ENCODE measurements at regions not wholly inside any gene's neighbourhood (a gene's known extent, or its start where the extent isn't known, plus 50 kb on each side); places are given as distances from the start of the nearest gene placed in this dataset.

- TF ChIP-seq RAD21 (IDR thresholded peaks at IDR 0.05; ENCODE audit: low read depth): peak; percentile 61
Measured at GRCh38 chr6:58003417-58004167, 686.2 kb downstream of the PRIM2 start.

GRCh38 chr6:58047865-58048264 is 730.4 kb downstream of the PRIM2 start:
- peak; percentile 55 for TF ChIP-seq RAD21 (IDR thresholded peaks at IDR 0.05; ENCODE audit: low read depth)

GRCh38 chr6:58073263-58073662 is 755.8 kb downstream of the PRIM2 start:
- TF ChIP-seq EGR1 (IDR thresholded peaks at IDR 0.05) (no peak), RAD21 (IDR thresholded peaks at IDR 0.05; ENCODE audit: low read depth) (no peak), YY1 (IDR thresholded peaks at IDR 0.05; ENCODE audit: low read depth) (no peak), NFIC (IDR thresholded peaks at IDR 0.05) (no peak), TCF12 (IDR thresholded peaks at IDR 0.05; ENCODE audit: low read depth) (no peak), TAF1 (IDR thresholded peaks at IDR 0.05; ENCODE audit: low read depth) (no peak), CREB1 (IDR thresholded peaks at IDR 0.05; ENCODE audit: low read depth) (no peak), ZBTB7A (IDR thresholded peaks at IDR 0.05; ENCODE audit: low read depth) (no peak), REST (IDR thresholded peaks at IDR 0.05; ENCODE audit: low read depth) (no peak), EP300 (IDR thresholded peaks at IDR 0.05; ENCODE audit: borderline replicate concordance) (no peak)
- TF ChIP-seq, protein P1, sequence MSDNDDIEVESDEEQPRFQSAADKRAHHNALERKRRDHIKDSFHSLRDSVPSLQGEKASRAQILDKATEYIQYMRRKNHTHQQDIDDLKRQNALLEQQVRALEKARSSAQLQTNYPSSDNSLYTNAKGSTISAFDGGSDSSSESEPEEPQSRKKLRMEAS (IDR thresholded peaks at IDR 0.05): no peak
- TF ChIP-seq, protein P2, sequence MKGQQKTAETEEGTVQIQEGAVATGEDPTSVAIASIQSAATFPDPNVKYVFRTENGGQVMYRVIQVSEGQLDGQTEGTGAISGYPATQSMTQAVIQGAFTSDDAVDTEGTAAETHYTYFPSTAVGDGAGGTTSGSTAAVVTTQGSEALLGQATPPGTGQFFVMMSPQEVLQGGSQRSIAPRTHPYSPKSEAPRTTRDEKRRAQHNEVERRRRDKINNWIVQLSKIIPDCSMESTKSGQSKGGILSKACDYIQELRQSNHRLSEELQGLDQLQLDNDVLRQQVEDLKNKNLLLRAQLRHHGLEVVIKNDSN (IDR thresholded peaks at IDR 0.05): no peak

DNA sequence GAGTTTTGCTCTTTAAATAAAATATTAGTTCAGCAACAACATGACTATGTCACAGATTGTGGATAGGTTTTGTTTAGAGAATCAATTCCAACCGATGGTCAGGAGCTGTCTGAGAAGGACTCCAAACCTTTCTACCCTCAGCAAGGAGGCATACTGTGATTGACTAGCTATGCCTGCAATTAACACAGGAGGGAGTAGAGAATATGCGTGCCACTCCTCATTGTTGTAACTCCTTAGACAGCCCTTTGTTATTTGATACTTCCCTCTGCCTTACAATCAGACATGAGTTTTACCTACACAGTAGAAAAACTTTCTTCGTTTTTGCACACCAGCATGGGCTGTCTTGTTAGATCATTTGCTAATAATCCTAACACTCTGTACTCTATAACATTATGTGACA is 796.5 kb downstream of the PRIM2 start:
- no peak for TF ChIP-seq EGR1 (IDR thresholded peaks at IDR 0.05)
- TF ChIP-seq FOXM1 (IDR thresholded peaks at IDR 0.05; ENCODE audit: borderline replicate concordance, low read depth): peak; percentile 41; the same call in 1 of the 2 replicates
- TF ChIP-seq TCF12 (IDR thresholded peaks at IDR 0.05; ENCODE audit: low read depth): peak; percentile 78
- peak; percentile 87 for TF ChIP-seq EP300 (IDR thresholded peaks at IDR 0.05; ENCODE audit: borderline replicate concordance)
- TF ChIP-seq CEBPB (IDR thresholded peaks at IDR 0.05): no peak
- peak; percentile 34 for TF ChIP-seq NFIC (IDR thresholded peaks at IDR 0.05)
- peak; percentile 78 for TF ChIP-seq TEAD4 (IDR thresholded peaks at IDR 0.05)
- TF ChIP-seq RAD21 (IDR thresholded peaks at IDR 0.05; ENCODE audit: low read depth): peak; percentile 30; the same call in 1 of the 2 replicates

DNA sequence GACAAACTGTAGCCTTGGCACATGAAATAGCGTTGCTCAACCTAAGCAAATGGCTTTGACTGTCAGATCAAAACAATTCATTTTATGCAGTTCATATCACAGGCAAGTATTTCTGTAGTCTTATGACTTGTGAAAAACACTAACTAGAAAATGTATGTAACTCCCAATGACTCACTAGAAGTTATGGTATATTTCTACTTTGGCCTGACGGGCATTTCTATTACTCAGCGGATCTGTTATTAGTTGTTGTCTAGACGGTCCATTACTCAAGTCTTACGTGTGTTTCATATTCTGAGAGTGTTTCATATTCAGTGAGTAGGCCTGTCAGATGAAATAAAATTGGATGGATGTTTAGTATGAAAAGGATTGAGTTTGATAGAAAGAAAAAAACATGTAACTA is 880.9 kb downstream of the PRIM2 start:
- TF ChIP-seq NFIC (IDR thresholded peaks at IDR 0.05) (no peak), TAF1 (IDR thresholded peaks at IDR 0.05; ENCODE audit: low read depth) (no peak), EP300 (IDR thresholded peaks at IDR 0.05; ENCODE audit: borderline replicate concordance) (no peak), RAD21 (IDR thresholded peaks at IDR 0.05; ENCODE audit: low read depth) (no peak), FOXM1 (IDR thresholded peaks at IDR 0.05; ENCODE audit: borderline replicate concordance, low read depth) (no peak), EGR1 (IDR thresholded peaks at IDR 0.05) (no peak), TCF12 (IDR thresholded peaks at IDR 0.05; ENCODE audit: low read depth) (no peak), TEAD4 (IDR thresholded peaks at IDR 0.05) (no peak), REST (IDR thresholded peaks at IDR 0.05; ENCODE audit: low read depth) (no peak), ZBTB7A (IDR thresholded peaks at IDR 0.05; ENCODE audit: low read depth) (no peak), CEBPB (IDR thresholded peaks at IDR 0.05) (no peak), CREB1 (IDR thresholded peaks at IDR 0.05; ENCODE audit: low read depth) (no peak), YY1 (IDR thresholded peaks at IDR 0.05; ENCODE audit: low read depth) (no peak)
- TF ChIP-seq, protein P2 (IDR thresholded peaks at IDR 0.05): no peak
- TF ChIP-seq, protein P1 (IDR thresholded peaks at IDR 0.05): no peak

GRCh38 chr6:58290177-58290576 is 972.7 kb downstream of the PRIM2 start:
- TF ChIP-seq FOXM1 (IDR thresholded peaks at IDR 0.05; ENCODE audit: borderline replicate concordance, low read depth): no peak
- no peak for TF ChIP-seq ZBTB7A (IDR thresholded peaks at IDR 0.05; ENCODE audit: low read depth)
- TF ChIP-seq, protein P2 (IDR thresholded peaks at IDR 0.05): no peak
- no peak for TF ChIP-seq RAD21 (IDR thresholded peaks at IDR 0.05; ENCODE audit: low read depth)
- TF ChIP-seq TAF1 (IDR thresholded peaks at IDR 0.05; ENCODE audit: low read depth): no peak
- TF ChIP-seq EP300 (IDR thresholded peaks at IDR 0.05; ENCODE audit: borderline replicate concordance): no peak
- no peak for TF ChIP-seq EGR1 (IDR thresholded peaks at IDR 0.05)
- TF ChIP-seq YY1 (IDR thresholded peaks at IDR 0.05; ENCODE audit: low read depth): no peak

Data from Ishikawa (cell line).